Ascending aorta (tissue), 2 donors: ENCODE measurements at regions not wholly inside any gene's neighbourhood (a gene's known extent, or its start where the extent isn't known, plus 50 kb on each side); places are given as distances from the start of the nearest gene placed in this dataset.

ENCODE experiments used
- DNase-seq, 2 donors: peaks; one replicate each; pipeline ENCODE4 v3.0.0-alpha.2; 2019; ENCODE audit warnings: low spot score in 2 of 2
- H3K27ac ChIP-seq, 2 donors: fragments of 200-600 bp; sonication (generic); one replicate each; pipeline ENCODE4 v1.5.1; 2016 to 2017; ENCODE audit warnings: mild to moderate bottlenecking in 1 of 2
- H3K27me3 ChIP-seq: fragments of 200-600 bp; sonication (generic); one replicate; pipeline ENCODE4 v1.5.1; 2017
- H3K36me3 ChIP-seq, 2 donors: fragments of 200-600 bp; sonication (generic); one replicate each; pipeline ENCODE4 v1.5.1; 2016
- H3K4me1 ChIP-seq, 2 donors: fragments of 200-600 bp; sonication (generic); one replicate each; pipeline ENCODE4 v1.5.1; 2016 to 2017; ENCODE audit warnings: mild to moderate bottlenecking in 1 of 2
- H3K4me3 ChIP-seq, 2 donors: fragments of 200-600 bp; sonication (generic); one replicate each; pipeline ENCODE4 v1.5.1; 2016 to 2017; ENCODE audit warnings: mild to moderate bottlenecking in 1 of 2
- H3K9me3 ChIP-seq, 2 donors: fragments of 200-600 bp; sonication (generic); one replicate each; pipeline ENCODE4 v1.5.1; 2016
- intact Hi-C: fragments of 100-400 bp; cut with DNase I; formaldehyde crosslinking; loops from one replicate; pipeline ENCODE4 v1.15.1; 2023
- TF ChIP-seq, protein P1 (sequence below), 3 experiments: fragments of 200-600 bp in 2 of 3; fragments of 450-650 bp in 1 of 3; sonication (generic) in 2 of 3; IDR thresholded peaks; one replicate each; pipeline ENCODE4 v1.5.1; 2016 to 2019; ENCODE audit warnings: antibody characterized with exemption in 3 of 3, mild to moderate bottlenecking in 1 of 3, moderate library complexity in 1 of 3

DNA sequence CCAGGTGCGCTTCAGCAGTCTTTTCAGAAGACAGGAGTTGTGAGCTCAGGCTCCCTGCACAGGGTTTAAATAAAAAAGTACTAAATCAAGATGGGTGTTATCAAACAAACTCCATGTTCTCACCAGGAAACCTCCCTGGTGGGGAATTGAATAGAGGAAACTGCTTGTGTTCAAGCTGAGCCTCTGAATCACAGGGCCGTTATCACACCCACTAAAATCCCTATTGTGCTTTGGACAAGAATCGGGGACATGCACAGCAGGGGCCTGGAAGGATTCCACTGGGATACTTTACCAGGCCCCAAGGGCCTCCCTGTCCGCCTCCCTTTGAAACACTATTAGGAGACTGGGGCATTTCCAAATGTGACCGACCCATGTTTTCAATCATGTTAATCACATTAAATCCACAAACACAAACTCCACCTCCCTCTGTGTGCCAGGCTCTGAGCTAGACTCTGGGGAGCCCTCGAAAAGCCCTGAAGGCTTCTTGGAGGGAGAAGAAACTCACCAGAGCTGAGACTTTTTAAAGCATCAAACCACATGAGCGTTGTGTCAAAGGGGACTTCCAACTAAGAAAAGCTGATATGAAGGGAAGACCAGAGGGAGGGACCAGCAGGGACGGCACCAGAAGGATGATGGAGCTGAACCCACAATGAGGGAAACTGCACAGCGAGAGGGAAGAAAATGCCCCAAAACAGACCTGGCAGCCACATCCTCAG is 458.7 kb upstream of the ID2 start:
- Histone ChIP-seq H3K27ac (no peak overlapping the region), H3K9me3 (no peaks in the 10 kb centered on the region), H3K4me1 (peaks cover 10 to 12% of the 10 kb centered on the region in 2 donors), H3K27me3 (no peaks in the 10 kb centered on the region), H3K36me3 (no peaks in the 10 kb centered on the region), H3K4me3 (no peak overlapping the region)
- intact Hi-C loops: loop anchor here (5.0 kb wide), 1 partner anchor 221 kb away; no protein-coding TSS in a partner anchor
- no peak for DNase-seq
- TF ChIP-seq, protein P1, sequence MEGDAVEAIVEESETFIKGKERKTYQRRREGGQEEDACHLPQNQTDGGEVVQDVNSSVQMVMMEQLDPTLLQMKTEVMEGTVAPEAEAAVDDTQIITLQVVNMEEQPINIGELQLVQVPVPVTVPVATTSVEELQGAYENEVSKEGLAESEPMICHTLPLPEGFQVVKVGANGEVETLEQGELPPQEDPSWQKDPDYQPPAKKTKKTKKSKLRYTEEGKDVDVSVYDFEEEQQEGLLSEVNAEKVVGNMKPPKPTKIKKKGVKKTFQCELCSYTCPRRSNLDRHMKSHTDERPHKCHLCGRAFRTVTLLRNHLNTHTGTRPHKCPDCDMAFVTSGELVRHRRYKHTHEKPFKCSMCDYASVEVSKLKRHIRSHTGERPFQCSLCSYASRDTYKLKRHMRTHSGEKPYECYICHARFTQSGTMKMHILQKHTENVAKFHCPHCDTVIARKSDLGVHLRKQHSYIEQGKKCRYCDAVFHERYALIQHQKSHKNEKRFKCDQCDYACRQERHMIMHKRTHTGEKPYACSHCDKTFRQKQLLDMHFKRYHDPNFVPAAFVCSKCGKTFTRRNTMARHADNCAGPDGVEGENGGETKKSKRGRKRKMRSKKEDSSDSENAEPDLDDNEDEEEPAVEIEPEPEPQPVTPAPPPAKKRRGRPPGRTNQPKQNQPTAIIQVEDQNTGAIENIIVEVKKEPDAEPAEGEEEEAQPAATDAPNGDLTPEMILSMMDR (IDR thresholded peaks at IDR 0.05): no peak

DNA sequence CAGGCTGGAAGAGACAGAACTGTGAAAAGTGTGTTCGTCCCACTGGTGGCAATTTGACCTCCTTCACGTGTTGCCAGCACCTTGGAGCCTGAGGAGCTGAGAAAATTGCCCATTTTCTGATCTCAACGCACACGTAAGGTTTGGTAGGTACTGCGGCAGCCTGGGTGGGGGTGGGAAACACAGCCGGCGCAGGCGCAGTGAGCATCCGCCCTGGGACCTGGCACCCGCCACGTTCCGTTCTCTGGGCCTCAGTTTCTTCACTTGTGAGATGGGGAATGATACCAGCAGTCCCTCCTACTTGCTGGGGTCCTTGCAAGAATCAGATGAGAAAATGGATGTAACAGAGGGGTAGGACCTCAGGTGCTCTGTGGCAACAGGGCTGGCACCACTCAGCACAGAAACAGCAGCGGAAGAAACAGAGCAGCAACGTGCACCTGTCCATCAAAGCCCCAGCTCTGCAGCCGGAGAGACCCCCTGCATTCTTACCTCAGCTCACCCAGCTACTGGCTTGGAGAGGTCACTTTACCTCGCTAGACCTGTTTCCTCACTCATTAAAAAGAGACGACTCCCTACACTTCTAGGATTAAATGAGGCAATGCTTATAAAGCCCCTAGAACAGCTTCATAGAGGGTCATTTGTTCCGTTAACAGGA is 458.0 kb upstream of the ID2 start:
- H3K27ac ChIP-seq: no peak overlapping the region
- intact Hi-C loops: loop anchor here (5.0 kb wide), 1 partner anchor 222 kb away; no protein-coding TSS in a partner anchor
- H3K36me3 ChIP-seq: no peaks in the 10 kb centered on the region
- H3K4me1 ChIP-seq: peaks cover 10 to 12% of the 10 kb centered on the region in 2 donors
- H3K9me3 ChIP-seq: no peaks in the 10 kb centered on the region
- no peaks in the 10 kb centered on the region for H3K27me3 ChIP-seq
- no peak overlapping the region for H3K4me3 ChIP-seq
- TF ChIP-seq, protein P1 (IDR thresholded peaks at IDR 0.05): no peak
- no peak for DNase-seq

DNA sequence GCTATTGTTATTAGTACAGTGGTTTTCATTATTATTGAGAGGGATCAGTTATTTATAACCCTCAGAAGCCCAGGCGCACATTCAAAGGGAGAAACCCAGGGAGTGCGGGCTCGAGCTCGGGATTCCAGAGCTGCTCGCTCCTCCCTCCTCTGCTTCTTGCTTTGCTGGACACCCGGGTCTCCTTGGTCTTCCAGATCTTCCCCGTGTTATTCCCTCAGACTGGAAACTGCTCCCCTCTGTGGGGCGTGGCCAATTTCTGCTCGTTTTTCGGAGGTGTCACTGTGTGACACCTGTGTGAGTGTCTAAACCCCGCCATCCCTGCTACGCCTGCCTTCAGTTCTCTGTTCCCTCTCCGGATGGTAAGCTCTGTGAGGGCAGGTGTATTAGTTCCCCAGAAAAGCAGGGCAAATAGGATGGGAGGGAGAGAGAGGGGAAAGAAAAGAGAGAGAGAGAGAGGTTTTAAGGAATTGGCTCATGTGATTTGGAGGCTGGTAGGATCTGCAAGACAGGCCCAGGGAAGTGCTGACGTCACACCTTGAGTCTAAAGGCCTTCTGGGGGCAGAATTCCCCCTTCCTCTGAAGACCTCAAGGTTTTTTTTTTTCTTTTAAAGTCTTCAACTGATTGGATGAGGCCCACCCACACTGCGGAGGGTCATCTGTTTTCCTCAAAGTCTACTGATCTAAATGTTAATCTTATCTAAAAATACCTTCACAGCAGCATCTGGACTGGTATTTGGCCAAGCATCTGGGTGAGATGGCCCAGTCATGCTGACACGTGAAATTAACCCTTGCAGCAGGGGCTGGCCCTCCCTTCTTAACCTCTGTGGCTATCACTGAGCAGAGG is 457.3 kb upstream of the ID2 start:
- no peak overlapping the region for H3K4me3 ChIP-seq
- no peaks in the 10 kb centered on the region for H3K9me3 ChIP-seq
- no peak for DNase-seq
- no peaks in the 10 kb centered on the region for H3K27me3 ChIP-seq
- TF ChIP-seq, protein P1 (IDR thresholded peaks at IDR 0.05): no peak
- no peak overlapping the region for H3K27ac ChIP-seq
- H3K4me1 ChIP-seq: peaks cover 10 to 14% of the 10 kb centered on the region in 2 donors
- no peaks in the 10 kb centered on the region for H3K36me3 ChIP-seq
- intact Hi-C loops: loop anchor here (5.0 kb wide), 1 partner anchor 222 kb away; no protein-coding TSS in a partner anchor

DNA sequence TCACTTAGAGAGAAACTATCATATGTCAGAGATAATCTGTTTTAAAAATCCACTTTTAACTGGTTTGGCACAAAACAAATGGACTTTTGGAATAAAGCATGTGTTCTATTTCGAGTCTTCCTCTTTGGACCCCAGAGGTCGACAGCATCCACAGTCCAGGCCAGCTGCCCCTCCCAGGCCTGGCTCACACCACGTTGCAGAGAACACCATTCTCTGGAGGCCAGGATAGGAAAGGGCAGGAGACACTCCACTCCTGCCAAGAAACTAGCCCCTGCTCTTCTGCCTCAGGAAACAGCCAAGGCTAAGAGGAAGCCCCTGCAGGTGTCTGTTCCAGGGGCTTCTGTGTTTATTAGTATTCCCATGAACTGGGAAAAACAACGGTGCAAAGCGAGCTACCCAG is 456.6 kb upstream of the ID2 start:
- intact Hi-C loops: no loop called here
- TF ChIP-seq, protein P1 (IDR thresholded peaks at IDR 0.05): no peak
- H3K9me3 ChIP-seq: no peaks in the 10 kb centered on the region
- no peak overlapping the region for H3K4me3 ChIP-seq
- H3K27ac ChIP-seq: no peak overlapping the region
- no peak for DNase-seq
- H3K27me3 ChIP-seq: no peaks in the 10 kb centered on the region
- peaks cover 9 to 14% of the 10 kb centered on the region in 2 donors for H3K4me1 ChIP-seq
- no peaks in the 10 kb centered on the region for H3K36me3 ChIP-seq

DNA sequence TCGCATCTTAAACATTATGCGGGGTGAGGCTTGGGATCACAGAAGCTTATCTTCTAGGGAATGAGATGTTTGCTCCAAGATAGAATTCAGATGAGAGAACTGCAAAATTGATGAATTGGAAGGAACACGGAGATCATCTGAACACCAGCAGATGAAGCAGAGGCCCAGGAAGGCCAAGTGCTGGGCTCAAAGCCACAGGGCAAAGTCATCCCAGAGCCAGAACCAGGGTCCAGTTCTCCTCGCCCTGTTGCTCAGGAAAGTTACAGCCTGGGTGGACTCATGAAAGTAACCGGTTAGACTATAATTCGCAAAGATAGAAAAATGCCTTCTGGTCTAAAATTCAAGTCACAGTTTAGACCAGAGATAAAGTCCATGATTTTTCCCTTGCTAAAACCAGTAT is 456.1 kb upstream of the ID2 start:
- H3K36me3 ChIP-seq: no peaks in the 10 kb centered on the region
- no peaks in the 10 kb centered on the region for H3K9me3 ChIP-seq
- DNase-seq: no peak
- intact Hi-C loops: no loop called here
- TF ChIP-seq, protein P1 (IDR thresholded peaks at IDR 0.05): no peak
- H3K4me3 ChIP-seq: no peak overlapping the region
- no peak overlapping the region for H3K27ac ChIP-seq
- H3K27me3 ChIP-seq: no peaks in the 10 kb centered on the region
- H3K4me1 ChIP-seq: peaks cover 4 to 9% of the 10 kb centered on the region in 2 donors
